ENCODE measurements at regions not wholly inside any gene's neighbourhood (a gene's known extent, or its start where the extent isn't known, plus 50 kb on each side); places are given as distances from the start of the nearest gene placed in this dataset.

DNA sequence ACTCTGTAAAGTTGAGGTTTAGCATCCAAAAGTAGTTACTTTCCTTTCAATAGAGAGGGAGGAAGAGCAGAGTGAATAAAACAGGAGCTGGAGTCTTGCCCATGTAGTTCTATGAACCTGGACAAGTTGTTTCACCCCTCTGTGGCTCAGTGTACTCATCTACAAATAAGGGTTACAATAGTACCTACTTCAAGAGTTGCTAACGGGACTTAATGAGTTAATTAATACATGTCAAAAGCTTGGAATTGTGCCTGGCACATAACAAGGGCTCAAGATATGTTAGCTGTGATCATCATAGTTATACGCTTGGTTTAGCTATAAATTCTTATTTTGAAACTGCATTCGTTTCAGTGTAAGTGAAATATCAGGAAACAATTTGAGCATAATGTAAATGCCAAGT lies 388.5 kb upstream of the THBS1 start (continued):
- TF ChIP-seq, protein P1, sequence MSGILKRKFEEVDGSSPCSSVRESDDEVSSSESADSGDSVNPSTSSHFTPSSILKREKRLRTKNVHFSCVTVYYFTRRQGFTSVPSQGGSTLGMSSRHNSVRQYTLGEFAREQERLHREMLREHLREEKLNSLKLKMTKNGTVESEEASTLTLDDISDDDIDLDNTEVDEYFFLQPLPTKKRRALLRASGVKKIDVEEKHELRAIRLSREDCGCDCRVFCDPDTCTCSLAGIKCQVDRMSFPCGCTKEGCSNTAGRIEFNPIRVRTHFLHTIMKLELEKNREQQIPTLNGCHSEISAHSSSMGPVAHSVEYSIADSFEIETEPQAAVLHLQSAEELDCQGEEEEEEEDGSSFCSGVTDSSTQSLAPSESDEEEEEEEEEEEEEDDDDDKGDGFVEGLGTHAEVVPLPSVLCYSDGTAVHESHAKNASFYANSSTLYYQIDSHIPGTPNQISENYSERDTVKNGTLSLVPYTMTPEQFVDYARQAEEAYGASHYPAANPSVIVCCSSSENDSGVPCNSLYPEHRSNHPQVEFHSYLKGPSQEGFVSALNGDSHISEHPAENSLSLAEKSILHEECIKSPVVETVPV (CRISPR knock-in tag; IDR thresholded peaks at IDR 0.05), result no peak
- TF ChIP-seq CSDC2 (CRISPR knock-in tag; IDR thresholded peaks at IDR 0.05) (no peak), TCF4 (CRISPR knock-in tag; IDR thresholded peaks at IDR 0.05; ENCODE audit: borderline replicate concordance) (no peak)

DNA sequence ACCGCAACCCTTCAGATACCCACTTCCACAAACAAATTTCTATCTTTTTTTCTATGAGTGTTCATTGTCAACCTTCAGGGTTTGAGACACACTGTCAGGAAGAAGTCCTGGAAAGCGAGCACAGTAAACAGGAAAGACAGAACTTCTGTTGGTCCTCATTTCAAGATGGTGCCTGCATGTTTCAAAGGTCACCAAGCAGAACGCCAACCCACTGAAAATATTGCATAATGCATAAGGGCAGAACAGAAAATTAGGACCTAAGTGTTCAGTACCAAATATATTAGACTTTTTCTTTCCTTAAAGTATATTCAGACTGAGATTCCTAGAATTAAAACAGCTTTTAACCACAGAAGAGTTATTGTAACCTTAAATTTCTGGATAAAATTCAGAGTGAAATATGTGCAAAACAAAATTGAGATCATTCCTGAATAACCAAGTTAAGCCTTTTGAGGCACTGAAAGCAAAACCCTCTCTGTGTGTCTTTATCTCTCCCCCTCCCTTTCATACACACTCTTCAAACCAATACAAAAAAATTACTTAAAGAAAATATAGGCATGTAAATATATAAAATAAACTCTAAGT lies 387.8 kb upstream of the THBS1 start:
- ATAC-seq, result no peak
- no peak for TF ChIP-seq ZNF70 (CRISPR knock-in tag; IDR thresholded peaks at IDR 0.05)
- TF ChIP-seq TOX (CRISPR knock-in tag; IDR thresholded peaks at IDR 0.05; ENCODE audit: borderline replicate concordance), result no peak
- TF ChIP-seq, protein P2, sequence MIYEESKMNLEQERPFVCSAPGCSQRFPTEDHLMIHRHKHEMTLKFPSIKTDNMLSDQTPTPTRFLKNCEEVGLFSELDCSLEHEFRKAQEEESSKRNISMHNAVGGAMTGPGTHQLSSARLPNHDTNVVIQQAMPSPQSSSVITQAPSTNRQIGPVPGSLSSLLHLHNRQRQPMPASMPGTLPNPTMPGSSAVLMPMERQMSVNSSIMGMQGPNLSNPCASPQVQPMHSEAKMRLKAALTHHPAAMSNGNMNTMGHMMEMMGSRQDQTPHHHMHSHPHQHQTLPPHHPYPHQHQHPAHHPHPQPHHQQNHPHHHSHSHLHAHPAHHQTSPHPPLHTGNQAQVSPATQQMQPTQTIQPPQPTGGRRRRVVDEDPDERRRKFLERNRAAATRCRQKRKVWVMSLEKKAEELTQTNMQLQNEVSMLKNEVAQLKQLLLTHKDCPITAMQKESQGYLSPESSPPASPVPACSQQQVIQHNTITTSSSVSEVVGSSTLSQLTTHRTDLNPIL (CRISPR knock-in tag; IDR thresholded peaks at IDR 0.05; ENCODE audit: low read depth), result no peak
- no peak for TF ChIP-seq SNAI2 (CRISPR knock-in tag; IDR thresholded peaks at IDR 0.05)
- no peak for TF ChIP-seq ZFP30 (CRISPR knock-in tag; IDR thresholded peaks at IDR 0.05)
- TF ChIP-seq OSR1 (CRISPR knock-in tag; IDR thresholded peaks at IDR 0.05), result no peak
- TF ChIP-seq ZNF8 (CRISPR knock-in tag; IDR thresholded peaks at IDR 0.05), result no peak
- no peak for TF ChIP-seq ESRRG (CRISPR knock-in tag; IDR thresholded peaks at IDR 0.05)
- no peak for TF ChIP-seq PPARA (CRISPR knock-in tag; IDR thresholded peaks at IDR 0.05; ENCODE audit: borderline replicate concordance)
- TF ChIP-seq RARB (CRISPR knock-in tag; IDR thresholded peaks at IDR 0.05), result no peak
- TF ChIP-seq BACH2 (CRISPR knock-in tag; IDR thresholded peaks at IDR 0.05; ENCODE audit: borderline replicate concordance), result no peak
- no peak for TF ChIP-seq ISL1 (CRISPR knock-in tag; IDR thresholded peaks at IDR 0.05)
- no peak for TF ChIP-seq ZFP3 (CRISPR knock-in tag; IDR thresholded peaks at IDR 0.05)
- TF ChIP-seq, protein P3, sequence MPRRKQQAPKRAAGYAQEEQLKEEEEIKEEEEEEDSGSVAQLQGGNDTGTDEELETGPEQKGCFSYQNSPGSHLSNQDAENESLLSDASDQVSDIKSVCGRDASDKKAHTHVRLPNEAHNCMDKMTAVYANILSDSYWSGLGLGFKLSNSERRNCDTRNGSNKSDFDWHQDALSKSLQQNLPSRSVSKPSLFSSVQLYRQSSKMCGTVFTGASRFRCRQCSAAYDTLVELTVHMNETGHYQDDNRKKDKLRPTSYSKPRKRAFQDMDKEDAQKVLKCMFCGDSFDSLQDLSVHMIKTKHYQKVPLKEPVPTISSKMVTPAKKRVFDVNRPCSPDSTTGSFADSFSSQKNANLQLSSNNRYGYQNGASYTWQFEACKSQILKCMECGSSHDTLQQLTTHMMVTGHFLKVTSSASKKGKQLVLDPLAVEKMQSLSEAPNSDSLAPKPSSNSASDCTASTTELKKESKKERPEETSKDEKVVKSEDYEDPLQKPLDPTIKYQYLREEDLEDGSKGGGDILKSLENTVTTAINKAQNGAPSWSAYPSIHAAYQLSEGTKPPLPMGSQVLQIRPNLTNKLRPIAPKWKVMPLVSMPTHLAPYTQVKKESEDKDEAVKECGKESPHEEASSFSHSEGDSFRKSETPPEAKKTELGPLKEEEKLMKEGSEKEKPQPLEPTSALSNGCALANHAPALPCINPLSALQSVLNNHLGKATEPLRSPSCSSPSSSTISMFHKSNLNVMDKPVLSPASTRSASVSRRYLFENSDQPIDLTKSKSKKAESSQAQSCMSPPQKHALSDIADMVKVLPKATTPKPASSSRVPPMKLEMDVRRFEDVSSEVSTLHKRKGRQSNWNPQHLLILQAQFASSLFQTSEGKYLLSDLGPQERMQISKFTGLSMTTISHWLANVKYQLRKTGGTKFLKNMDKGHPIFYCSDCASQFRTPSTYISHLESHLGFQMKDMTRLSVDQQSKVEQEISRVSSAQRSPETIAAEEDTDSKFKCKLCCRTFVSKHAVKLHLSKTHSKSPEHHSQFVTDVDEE (CRISPR knock-in tag; IDR thresholded peaks at IDR 0.05), result no peak
- TF ChIP-seq, protein P1 (CRISPR knock-in tag; IDR thresholded peaks at IDR 0.05), result no peak
- TF ChIP-seq CSDC2 (CRISPR knock-in tag; IDR thresholded peaks at IDR 0.05), result no peak
- no peak for TF ChIP-seq GLIS3 (CRISPR knock-in tag; IDR thresholded peaks at IDR 0.05)
- no peak for TF ChIP-seq ZC3H10 (CRISPR knock-in tag; IDR thresholded peaks at IDR 0.05)
- TF ChIP-seq, protein P4, sequence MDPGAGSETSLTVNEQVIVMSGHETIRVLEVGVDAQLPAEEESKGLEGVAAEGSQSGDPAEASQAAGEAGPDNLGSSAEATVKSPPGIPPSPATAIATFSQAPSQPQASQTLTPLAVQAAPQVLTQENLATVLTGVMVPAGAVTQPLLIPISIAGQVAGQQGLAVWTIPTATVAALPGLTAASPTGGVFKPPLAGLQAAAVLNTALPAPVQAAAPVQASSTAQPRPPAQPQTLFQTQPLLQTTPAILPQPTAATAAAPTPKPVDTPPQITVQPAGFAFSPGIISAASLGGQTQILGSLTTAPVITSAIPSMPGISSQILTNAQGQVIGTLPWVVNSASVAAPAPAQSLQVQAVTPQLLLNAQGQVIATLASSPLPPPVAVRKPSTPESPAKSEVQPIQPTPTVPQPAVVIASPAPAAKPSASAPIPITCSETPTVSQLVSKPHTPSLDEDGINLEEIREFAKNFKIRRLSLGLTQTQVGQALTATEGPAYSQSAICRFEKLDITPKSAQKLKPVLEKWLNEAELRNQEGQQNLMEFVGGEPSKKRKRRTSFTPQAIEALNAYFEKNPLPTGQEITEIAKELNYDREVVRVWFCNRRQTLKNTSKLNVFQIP (CRISPR knock-in tag; IDR thresholded peaks at IDR 0.05; ENCODE audit: borderline replicate concordance, low read depth), result no peak
- no peak for TF ChIP-seq ARNTL (CRISPR knock-in tag; IDR thresholded peaks at IDR 0.05; ENCODE audit: borderline replicate concordance, low read depth)

DNA sequence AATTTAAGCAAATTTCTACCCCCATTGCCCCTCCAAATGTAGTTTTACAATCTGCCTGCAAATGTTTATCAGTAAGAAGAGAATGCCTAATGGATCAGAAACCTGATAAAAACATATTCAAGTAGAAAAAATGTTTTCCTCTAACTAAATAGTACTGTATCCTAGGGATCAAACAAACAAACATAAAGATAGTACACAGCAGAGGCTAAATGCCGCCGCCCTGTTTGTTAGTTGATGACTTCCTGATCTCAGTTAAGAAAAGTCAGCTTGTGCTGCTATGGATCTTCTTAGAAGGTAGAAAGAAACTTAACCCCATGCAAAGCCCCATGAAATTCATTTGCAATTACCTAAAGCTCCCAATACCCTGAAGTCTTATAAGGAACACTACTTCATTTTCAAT lies 387.3 kb upstream of the THBS1 start:
- no peak for ATAC-seq
- TF ChIP-seq SNAI2 (CRISPR knock-in tag; IDR thresholded peaks at IDR 0.05), result no peak
- no peak for TF ChIP-seq TCF4 (CRISPR knock-in tag; IDR thresholded peaks at IDR 0.05; ENCODE audit: borderline replicate concordance)
- no peak for TF ChIP-seq ZNF70 (CRISPR knock-in tag; IDR thresholded peaks at IDR 0.05)
- TF ChIP-seq, protein P1 (CRISPR knock-in tag; IDR thresholded peaks at IDR 0.05), result no peak
- TF ChIP-seq GLIS3 (CRISPR knock-in tag; IDR thresholded peaks at IDR 0.05), result no peak
- TF ChIP-seq CSDC2 (CRISPR knock-in tag; IDR thresholded peaks at IDR 0.05), result no peak
- TF ChIP-seq OSR1 (CRISPR knock-in tag; IDR thresholded peaks at IDR 0.05), result no peak
- TF ChIP-seq TOX (CRISPR knock-in tag; IDR thresholded peaks at IDR 0.05; ENCODE audit: borderline replicate concordance), result no peak
- TF ChIP-seq, protein P3 (CRISPR knock-in tag; IDR thresholded peaks at IDR 0.05), result no peak
- no peak for TF ChIP-seq ZNF565 (CRISPR knock-in tag; conservative IDR thresholded peaks at IDR 0.05; ENCODE audit: low read depth)
